HepG2 (cell line): ENCODE measurements at regions not wholly inside any gene's neighbourhood (a gene's known extent, or its start where the extent isn't known, plus 50 kb on each side); places are given as distances from the start of the nearest gene placed in this dataset.

Experiments
- ATAC-seq: fragments of 200-7000 bp; cut with Tn5 transposase; 3 replicates; pipeline ENCODE4 v1.9.1; 2020; ENCODE audit warnings: mild to moderate bottlenecking, moderate library complexity
- BruUV-seq: library from RNA; stranded (reverse); fragments of 400-500 nt; replicated peaks from 2 replicates; lab custom pipeline; 2021; lab: Mats Ljungman, UMichigan
- CTCF ChIA-PET: fragments of 300-600 bp; formaldehyde crosslinking; extraction: SDS; loops from one replicate; lab custom pipeline; 2021; ENCODE audit warnings: low total read pairs, inconsistent platforms, low intra/inter-chr PET ratio; lab: Yijun Ruan, JAX
- POLR2A ChIA-PET: fragments of 350-600 bp; sonication (Branson Sonifier 250); formaldehyde crosslinking; loops from one replicate; lab custom pipeline; 2020; ENCODE audit warnings: antibody characterized with exemption, inconsistent platforms; lab: Yijun Ruan, JAX
- DNase-seq: peaks from one replicate; pipeline ENCODE4 v3.0.0-alpha.2; 2015; ENCODE audit warnings: low spot score
- FAIRE-seq: peaks from 3 replicates; lab custom pipeline; 2011; peaks lifted over from hg19 to GRCh38; lab: Jason Lieb, UNC
- H2AFZ ChIP-seq: one replicate; pipeline ENCODE4 v1.6.1; 2011; ENCODE audit warnings: low read length, inconsistent platforms
- H3K27ac ChIP-seq: fragments of 300-600 bp; 3 replicates; pipeline ENCODE4 v1.8.0; 2011; ENCODE audit warnings: mixed run types, mild to moderate bottlenecking, mixed read lengths, low read length, inconsistent platforms; ENCODE audit not compliant: insufficient read depth; ENCODE audit errors: extremely low read length
- H3K27me3 ChIP-seq, 2 experiments: fragments of 200-600 bp in 1 of 2; 2 replicates in 1 of 2; 3 replicates in 1 of 2; pipeline versions ENCODE4 v1.6.0 to v1.8.0; 2011; ENCODE audit warnings: low read length in 2 of 2, mild to moderate bottlenecking in 2 of 2, moderate library complexity in 2 of 2, inconsistent platforms in 1 of 2; ENCODE audit not compliant: insufficient read depth in 2 of 2, control insufficient read depth in 1 of 2
- H3K36me3 ChIP-seq, 2 experiments: fragments of 200-600 bp in 1 of 2; replicated peaks in 1 of 2; 2 replicates in 1 of 2; 3 replicates in 1 of 2; pipeline versions ENCODE4 v1.5.1 to v1.8.0; 2011; ENCODE audit warnings: low read length in 2 of 2, inconsistent platforms in 1 of 2; ENCODE audit not compliant: insufficient read depth in 2 of 2, control insufficient read depth in 1 of 2
- H3K4me1 ChIP-seq: 2 replicates; pipeline ENCODE4 v1.5.1; 2012; ENCODE audit warnings: low read length, inconsistent platforms; ENCODE audit not compliant: insufficient read depth
- H3K4me2 ChIP-seq: 2 replicates; pipeline ENCODE4 v1.6.0; 2011; ENCODE audit warnings: low read depth, low read length, inconsistent platforms
- H3K4me3 ChIP-seq, 3 experiments: fragments of 200-600 bp in 1 of 3; sonication (generic), shearing (Covaris generic) in 1 of 3; replicated peaks in 1 of 3; 2 replicates each; pipeline ENCODE4 v1.5.1; 2011 to 2016; ENCODE audit warnings: low read length in 3 of 3, inconsistent platforms in 2 of 3, low read depth in 2 of 3, mild to moderate bottlenecking in 2 of 3, control low read depth in 1 of 3, mixed read lengths in 1 of 3; ENCODE audit not compliant: insufficient read depth in 1 of 3
- H3K79me2 ChIP-seq: one replicate; pipeline ENCODE4 v1.6.1; 2011; ENCODE audit warnings: low read length, inconsistent platforms; ENCODE audit not compliant: insufficient read depth
- H3K9ac ChIP-seq: 2 replicates; pipeline ENCODE4 v1.6.0; 2011; ENCODE audit warnings: mild to moderate bottlenecking, low read depth, low read length, inconsistent platforms; ENCODE audit not compliant: insufficient read depth
- H3K9me3 ChIP-seq: 2 replicates; pipeline ENCODE4 v1.5.1; 2012; ENCODE audit warnings: mild to moderate bottlenecking, low read length
- H4K20me1 ChIP-seq: 2 replicates; pipeline ENCODE4 v1.6.0; 2011; ENCODE audit warnings: inconsistent platforms, mild to moderate bottlenecking, low read length, moderate library complexity; ENCODE audit not compliant: insufficient read depth
- CBX5 ChIP-seq: sonication (generic); formaldehyde crosslinking; IDR thresholded peaks from 2 replicates; pipeline ENCODE4 v1.4.0; 2020; ENCODE audit warnings: missing genetic modification reagents, borderline replicate concordance
- HMGA1 ChIP-seq: sonication (generic); formaldehyde crosslinking; conservative IDR thresholded peaks from 2 replicates; pipeline ENCODE4 v1.4.0; 2020; ENCODE audit warnings: missing genetic modification reagents
- MBNL3 ChIP-seq: fragments of 250-450 bp; sonication (Bioruptor Pico); conservative IDR thresholded peaks from 2 replicates; pipeline ENCODE4 v1.8.0; 2022; ENCODE audit warnings: mild to moderate bottlenecking, inconsistent platforms
- RAD21 ChIP-seq: fragments of 450-650 bp; formaldehyde crosslinking; IDR thresholded peaks from 2 replicates; pipeline ENCODE4 v1.5.0; 2020; ENCODE audit warnings: mild to moderate bottlenecking
- REPIN1 ChIP-seq: sonication (generic); formaldehyde crosslinking; IDR thresholded peaks from 2 replicates; pipeline ENCODE4 v1.8.0; 2022; ENCODE audit warnings: missing genetic modification reagents, low read depth, mild to moderate bottlenecking, borderline replicate concordance
- SAFB2 ChIP-seq: sonication (generic); formaldehyde crosslinking; IDR thresholded peaks from 2 replicates; pipeline ENCODE4 v1.5.1; 2020; ENCODE audit warnings: missing genetic modification reagents, low read depth, mild to moderate bottlenecking, borderline replicate concordance
- SATB2 ChIP-seq: sonication (generic); formaldehyde crosslinking; IDR thresholded peaks from 2 replicates; pipeline ENCODE4 v1.5.0; 2020; ENCODE audit warnings: missing genetic modification reagents
- TFDP2 ChIP-seq: sonication (generic); formaldehyde crosslinking; IDR thresholded peaks from 2 replicates; pipeline ENCODE4 v1.4.0; 2020; ENCODE audit warnings: missing genetic modification reagents
- ZNF224 ChIP-seq: sonication (generic); formaldehyde crosslinking; IDR thresholded peaks from 2 replicates; pipeline ENCODE4 v1.5.0; 2020; ENCODE audit warnings: mild to moderate bottlenecking, missing genetic modification reagents
- WGBS: methylation state at CpG from one replicate; pipeline ENCODE4 v1.1.6; 2017; ENCODE audit warnings: low lambda C conversion rate; 5-methylcytosine and 5-hydroxymethylcytosine counted together
- in situ Hi-C: cut with HindIII; loops from 2 replicates; pipeline ENCODE4 v1.10.0; 2017; ENCODE audit warnings: low pct_unique_long_range_greater_than_20kb; ENCODE audit not compliant: extremely low pct_ligation_motif_present
- intact Hi-C: fragments of 100-400 bp; cut with micrococcal nuclease; formaldehyde crosslinking; loops from one replicate; pipeline ENCODE4 v1.10.0; 2022; ENCODE audit not compliant: unreplicated experiment

GRCh38 chr3:30131191-30131590 is 475.2 kb upstream of the TGFBR2 start:
- Histone ChIP-seq H3K79me2 (no peaks in the 10 kb centered on the region), H3K9ac (no peak overlapping the region), H2AFZ (no peak overlapping the region), H3K4me2 (no peak overlapping the region), H4K20me1 (no peaks in the 10 kb centered on the region), H3K4me1 (0 out of 2 replicates have a peak, but pooled peaks cover 8% of the 10 kb centered on the region)
- 66% methylated on average over 4 of the region's 4 CpGs for WGBS
- BruUV-seq = no TSS peak
- FAIRE-seq = no peak
- intact Hi-C loops = no loop called here
- ChIA-PET POLR2A (no interaction called here), CTCF (no interaction called here)
- DNase-seq = no peak
- in situ Hi-C loops = no loop called here
- no peak for TF ChIP-seq RAD21 (CRISPR knock-in tag)
- no peak for TF ChIP-seq REPIN1 (CRISPR knock-in tag)
- TF ChIP-seq MBNL3 (CRISPR knock-in tag) = no peak
- TF ChIP-seq SATB2 (CRISPR knock-in tag) = no peak
- TF ChIP-seq TFDP2 (CRISPR knock-in tag) = no peak
- no peak for TF ChIP-seq HMGA1 (CRISPR knock-in tag)
- no peak for TF ChIP-seq SAFB2 (CRISPR knock-in tag)
- no peak for TF ChIP-seq ZNF224 (CRISPR knock-in tag)
- no peak for TF ChIP-seq CBX5 (CRISPR knock-in tag)
- TF ChIP-seq, all 625 proteins: peak for 0
- H3K27me3 ChIP-seq = no peaks in the 10 kb centered on the region
- no peak overlapping the region for H3K4me3 ChIP-seq
- H3K27ac ChIP-seq = no peak overlapping the region
- no peak for ATAC-seq
- no peaks in the 10 kb centered on the region for H3K9me3 ChIP-seq
- H3K36me3 ChIP-seq = no peaks in the 10 kb centered on the region
